GM06990 (cell line): ENCODE measurements at regions not wholly inside any gene's neighbourhood (a gene's known extent, or its start where the extent isn't known, plus 50 kb on each side); places are given as distances from the start of the nearest gene placed in this dataset.

Experiments used
- DNase-seq: peaks from one replicate; pipeline ENCODE4 v3.0.0-alpha.2; 2011; ENCODE audit not compliant: insufficient read length; ENCODE audit errors: extremely low read depth
- H3K27me3 ChIP-seq: replicated peaks from 2 replicates; pipeline ENCODE4 v1.6.0; 2011; ENCODE audit warnings: low read length; ENCODE audit not compliant: control insufficient read depth, insufficient read depth
- H3K36me3 ChIP-seq: 2 replicates; pipeline ENCODE4 v1.5.1; 2011; ENCODE audit warnings: low read length; ENCODE audit not compliant: control insufficient read depth, insufficient read depth
- H3K4me3 ChIP-seq: replicated peaks from 2 replicates; pipeline ENCODE4 v1.5.1; 2011; ENCODE audit warnings: low read depth, mild to moderate bottlenecking, control low read depth, low read length
- TF ChIP-seq, protein P1 (sequence below): IDR thresholded peaks from 2 replicates; pipeline ENCODE4 v1.5.1; 2011; ENCODE audit warnings: low read length, control low read depth, mild to moderate bottlenecking, inconsistent platforms; ENCODE audit not compliant: insufficient read depth, poor library complexity, severe bottlenecking

- H3K36me3 ChIP-seq: no peaks in the 10 kb centered on the region
- TF ChIP-seq, protein P1, sequence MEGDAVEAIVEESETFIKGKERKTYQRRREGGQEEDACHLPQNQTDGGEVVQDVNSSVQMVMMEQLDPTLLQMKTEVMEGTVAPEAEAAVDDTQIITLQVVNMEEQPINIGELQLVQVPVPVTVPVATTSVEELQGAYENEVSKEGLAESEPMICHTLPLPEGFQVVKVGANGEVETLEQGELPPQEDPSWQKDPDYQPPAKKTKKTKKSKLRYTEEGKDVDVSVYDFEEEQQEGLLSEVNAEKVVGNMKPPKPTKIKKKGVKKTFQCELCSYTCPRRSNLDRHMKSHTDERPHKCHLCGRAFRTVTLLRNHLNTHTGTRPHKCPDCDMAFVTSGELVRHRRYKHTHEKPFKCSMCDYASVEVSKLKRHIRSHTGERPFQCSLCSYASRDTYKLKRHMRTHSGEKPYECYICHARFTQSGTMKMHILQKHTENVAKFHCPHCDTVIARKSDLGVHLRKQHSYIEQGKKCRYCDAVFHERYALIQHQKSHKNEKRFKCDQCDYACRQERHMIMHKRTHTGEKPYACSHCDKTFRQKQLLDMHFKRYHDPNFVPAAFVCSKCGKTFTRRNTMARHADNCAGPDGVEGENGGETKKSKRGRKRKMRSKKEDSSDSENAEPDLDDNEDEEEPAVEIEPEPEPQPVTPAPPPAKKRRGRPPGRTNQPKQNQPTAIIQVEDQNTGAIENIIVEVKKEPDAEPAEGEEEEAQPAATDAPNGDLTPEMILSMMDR: no peak
- no peak for DNase-seq
Observed at GRCh38 chr1:184279911-184280458, 106.8 kb upstream of the C1orf21 start.

DNA sequence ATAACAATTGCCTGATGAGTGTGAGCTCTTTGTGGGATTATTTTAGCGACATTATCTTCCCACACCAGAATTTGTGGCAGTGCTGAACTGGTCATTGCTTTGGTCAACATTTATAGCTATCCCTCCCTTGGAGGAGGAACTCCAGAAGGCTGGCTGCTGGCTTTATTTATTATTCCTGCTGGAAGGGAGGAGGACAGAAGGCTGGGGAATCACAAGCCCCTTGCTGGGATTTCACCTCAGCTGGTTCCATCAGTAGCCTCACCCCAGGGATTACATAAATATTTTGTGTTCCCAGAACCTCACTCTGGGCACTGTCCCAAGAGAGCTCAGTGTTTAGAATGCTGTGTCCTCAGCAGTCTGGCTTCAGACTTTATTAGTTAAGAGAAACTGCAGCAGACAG, 102.8 kb upstream of the C1orf21 start:
- no peak for DNase-seq
- Histone ChIP-seq H3K4me3 (no peak overlapping the region), H3K36me3 (no peaks in the 10 kb centered on the region), H3K27me3 (no peaks in the 10 kb centered on the region)
- TF ChIP-seq, protein P1: no peak

More at GRCh38 chr1:184279911-184280458, 106.8 kb upstream of the C1orf21 start:
- no peak overlapping the region for H3K4me3 ChIP-seq
- H3K27me3 ChIP-seq: no peaks in the 10 kb centered on the region

DNA sequence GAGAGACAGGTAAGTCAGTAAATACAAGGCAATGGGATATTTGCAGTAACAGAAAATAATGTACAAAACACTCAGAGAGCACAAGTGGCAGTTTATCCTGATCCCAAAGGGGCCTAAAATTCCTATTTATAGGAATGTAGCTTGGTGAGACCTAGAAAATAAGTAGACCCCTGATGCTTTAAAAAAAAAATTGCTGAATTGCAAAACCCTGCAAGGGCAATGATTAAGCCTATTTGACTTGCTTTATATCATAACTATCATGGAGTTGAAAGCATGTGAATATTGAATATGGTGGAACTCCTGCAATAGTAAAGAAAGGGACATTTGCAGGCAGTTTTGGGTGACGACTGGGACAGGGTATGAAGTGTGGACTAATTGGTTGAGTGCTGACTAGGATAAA, 101.9 kb upstream of the C1orf21 start:
- no peaks in the 10 kb centered on the region for H3K36me3 ChIP-seq
- no peaks in the 10 kb centered on the region for H3K27me3 ChIP-seq
- no peak for DNase-seq
- H3K4me3 ChIP-seq: no peak overlapping the region
- TF ChIP-seq, protein P1: no peak

DNA sequence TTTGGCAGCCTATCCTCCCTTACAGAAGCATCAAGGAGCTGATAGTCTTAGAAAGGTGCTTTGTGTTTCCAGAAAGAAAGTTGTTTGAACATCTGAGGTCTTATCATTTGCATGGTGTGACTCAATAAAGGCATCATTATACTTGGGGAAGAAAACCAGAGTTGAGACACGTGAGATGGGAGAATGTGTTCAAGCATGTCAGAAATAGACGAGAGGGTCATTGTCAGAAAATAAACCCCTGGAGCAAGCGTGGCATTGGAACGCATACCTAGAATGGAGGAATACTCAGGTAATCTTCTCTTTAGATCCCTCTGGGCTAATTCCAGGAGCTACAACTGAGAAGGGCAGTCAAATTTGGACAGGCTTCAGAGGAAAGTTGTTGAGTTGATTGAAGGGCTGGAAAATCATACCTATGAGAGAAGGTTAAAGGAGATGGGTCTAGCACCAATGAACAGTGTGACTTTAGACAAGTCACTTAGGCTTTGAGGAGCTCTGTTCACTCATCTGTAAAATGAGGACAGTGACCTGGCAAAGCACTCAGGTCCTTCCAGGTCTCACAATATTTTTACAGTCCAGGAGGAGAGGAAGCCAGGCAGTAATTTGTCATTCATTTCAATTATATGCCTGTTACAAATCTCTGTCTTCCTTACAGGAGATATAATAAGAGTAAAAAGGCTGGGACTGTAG, 101.3 kb upstream of the C1orf21 start:
- DNase-seq: no peak
- H3K4me3 ChIP-seq: no peak overlapping the region
- TF ChIP-seq, protein P1: no peak
- H3K27me3 ChIP-seq: no peaks in the 10 kb centered on the region
- no peaks in the 10 kb centered on the region for H3K36me3 ChIP-seq

GRCh38 chr1:184287001-184287400, 99.8 kb upstream of the C1orf21 start:
- Histone ChIP-seq H3K27me3 (no peaks in the 10 kb centered on the region), H3K36me3 (no peaks in the 10 kb centered on the region), H3K4me3 (no peak overlapping the region)
- TF ChIP-seq, protein P1: no peak
- DNase-seq: no peak
